GM23248 (cell line): ENCODE measurements at regions not wholly inside any gene's neighbourhood (a gene's known extent, or its start where the extent isn't known, plus 50 kb on each side); places are given as distances from the start of the nearest gene placed in this dataset.

Experiments
- DNase-seq: peaks from one replicate; pipeline ENCODE4 v3.0.0-alpha.2; 2015
- H2AFZ ChIP-seq: fragments of 200-600 bp; sonication (generic); 2 replicates; pipeline ENCODE4 v1.6.1; 2016; ENCODE audit warnings: antibody characterized with exemption
- H3F3A ChIP-seq: fragments of 200-600 bp; sonication (generic); 2 replicates; pipeline ENCODE4 v1.6.1; 2016; ENCODE audit warnings: mild to moderate bottlenecking, antibody characterized with exemption, mixed run types; ENCODE audit not compliant: insufficient read depth
- H3K27ac ChIP-seq: fragments of 200-600 bp; sonication (generic); 2 replicates; pipeline ENCODE4 v1.5.1; 2016; ENCODE audit warnings: mild to moderate bottlenecking
- H3K27me3 ChIP-seq: fragments of 200-600 bp; sonication (generic); replicated peaks from 2 replicates; pipeline ENCODE4 v1.6.1; 2016; ENCODE audit warnings: mild to moderate bottlenecking; ENCODE audit not compliant: insufficient read depth
- H3K36me3 ChIP-seq: fragments of 200-600 bp; sonication (generic); 2 replicates; pipeline ENCODE4 v1.6.1; 2016; ENCODE audit warnings: low read depth, mild to moderate bottlenecking
- H3K4me1 ChIP-seq: fragments of 200-600 bp; sonication (generic); 2 replicates; pipeline ENCODE4 v1.6.1; 2016; ENCODE audit warnings: mild to moderate bottlenecking; ENCODE audit not compliant: insufficient read depth
- H3K4me2 ChIP-seq: fragments of 200-600 bp; sonication (generic); one replicate; pipeline ENCODE4 v1.6.1; 2016; ENCODE audit warnings: mild to moderate bottlenecking; ENCODE audit not compliant: unreplicated experiment
- H3K4me3 ChIP-seq: fragments of 200-600 bp; sonication (generic); 2 replicates; pipeline ENCODE4 v1.5.1; 2016; ENCODE audit warnings: mild to moderate bottlenecking
- H3K79me2 ChIP-seq: fragments of 200-600 bp; sonication (generic); 2 replicates; pipeline ENCODE4 v1.6.1; 2016; ENCODE audit warnings: mild to moderate bottlenecking; ENCODE audit not compliant: insufficient read depth
- H3K9ac ChIP-seq: fragments of 200-600 bp; sonication (generic); 2 replicates; pipeline ENCODE4 v1.6.1; 2016; ENCODE audit warnings: mild to moderate bottlenecking
- H3K9me2 ChIP-seq: fragments of 200-600 bp; sonication (generic); 2 replicates; pipeline ENCODE4 v1.6.1; 2016; ENCODE audit warnings: mixed run types, mild to moderate bottlenecking, moderate library complexity; ENCODE audit not compliant: insufficient read depth
- H3K9me3 ChIP-seq: fragments of 200-600 bp; sonication (generic); one replicate; pipeline ENCODE4 v1.6.1; 2017; ENCODE audit warnings: low read depth
- H4K20me1 ChIP-seq: fragments of 200-600 bp; sonication (generic); 2 replicates; pipeline ENCODE4 v1.6.0; 2016; ENCODE audit not compliant: insufficient read depth
- EZH2 ChIP-seq: fragments of 200-600 bp; sonication (generic); IDR thresholded peaks from 2 replicates; pipeline ENCODE4 v1.6.1; 2018; ENCODE audit warnings: antibody characterized with exemption, mild to moderate bottlenecking; ENCODE audit not compliant: insufficient read depth, poor library complexity, severe bottlenecking
- EZH2phosphoT487 ChIP-seq: fragments of 200-600 bp; sonication (generic); IDR thresholded peaks from 2 replicates; pipeline ENCODE4 v1.6.1; 2018; ENCODE audit warnings: antibody characterized with exemption, moderate library complexity, mild to moderate bottlenecking, low read depth; ENCODE audit not compliant: insufficient read depth
- WGBS, 2 experiments: methylation state at CpG; one replicate each; pipeline ENCODE4 v1.1.6; 2015 to 2017; ENCODE audit warnings: low lambda C conversion rate in 2 of 2, low coverage in 1 of 2; ENCODE audit errors: missing lambda C conversion rate in 2 of 2; 5-methylcytosine and 5-hydroxymethylcytosine counted together
- in situ Hi-C: fragments of 300-500 bp; cut with MboI; formaldehyde crosslinking; loops from 2 replicates; pipeline ENCODE4 v1.15.0; 2020

GRCh38 chr6:150312395-150312794 is 56.4 kb upstream of the IYD start:
- H3K27ac ChIP-seq: no peak overlapping the region
- H4K20me1 ChIP-seq: no peaks in the 10 kb centered on the region
- no peaks in the 10 kb centered on the region for H3K9me2 ChIP-seq
- 61 to 63% methylated on average over 5 of the region's 5 CpGs for WGBS, 2 experiments
- H3F3A ChIP-seq: no peaks in the 10 kb centered on the region
- H3K79me2 ChIP-seq: no peaks in the 10 kb centered on the region
- no peaks in the 10 kb centered on the region for H3K27me3 ChIP-seq
- H3K4me3 ChIP-seq: no peak overlapping the region
- H2AFZ ChIP-seq: no peak overlapping the region
- no peak for DNase-seq
- no peaks in the 10 kb centered on the region for H3K36me3 ChIP-seq
- in situ Hi-C loops: no loop called here
- no peak overlapping the region for H3K9ac ChIP-seq
- H3K4me2 ChIP-seq: no peak overlapping the region
- TF ChIP-seq EZH2 (no peak), EZH2phosphoT487 (no peak)
- no peaks in the 10 kb centered on the region for H3K9me3 ChIP-seq
- H3K4me1 ChIP-seq: no peaks in the 10 kb centered on the region

- Histone ChIP-seq H2AFZ (no peak overlapping the region), H3F3A (no peaks in the 10 kb centered on the region), H3K4me3 (no peak overlapping the region), H3K27ac (no peak overlapping the region), H3K79me2 (no peaks in the 10 kb centered on the region), H3K4me1 (no peaks in the 10 kb centered on the region), H3K4me2 (no peak overlapping the region), H3K9me2 (no peaks in the 10 kb centered on the region), H4K20me1 (no peaks in the 10 kb centered on the region), H3K27me3 (no peaks in the 10 kb centered on the region), H3K9me3 (no peaks in the 10 kb centered on the region), H3K36me3 (no peaks in the 10 kb centered on the region), H3K9ac (no peak overlapping the region)
- DNase-seq: no peak
- TF ChIP-seq EZH2 (no peak), EZH2phosphoT487 (no peak)
- in situ Hi-C loops: no loop called here
- 79 to 82% methylated on average over 7 of the region's 7 CpGs for WGBS, 2 experiments
These were observed 55.8 kb upstream of the IYD start for GRCh38 chr6:150312844-150313584.

- no peaks in the 10 kb centered on the region for H3K4me1 ChIP-seq
- DNase-seq: no peak
- no peak overlapping the region for H3K4me2 ChIP-seq
- H2AFZ ChIP-seq: no peak overlapping the region
- no peak overlapping the region for H3K4me3 ChIP-seq
- H3K9me2 ChIP-seq: no peaks in the 10 kb centered on the region
- H3K9me3 ChIP-seq: no peaks in the 10 kb centered on the region
- no peak overlapping the region for H3K27ac ChIP-seq
- H4K20me1 ChIP-seq: no peaks in the 10 kb centered on the region
- in situ Hi-C loops: no loop called here
- 50 to 59% methylated on average over 2 of the region's 2 CpGs for WGBS, 2 experiments
- no peaks in the 10 kb centered on the region for H3K36me3 ChIP-seq
- H3K9ac ChIP-seq: no peak overlapping the region
- no peaks in the 10 kb centered on the region for H3K79me2 ChIP-seq
- no peaks in the 10 kb centered on the region for H3K27me3 ChIP-seq
- TF ChIP-seq EZH2 (no peak), EZH2phosphoT487 (no peak)
- no peaks in the 10 kb centered on the region for H3F3A ChIP-seq
These were observed 55.0 kb upstream of the IYD start for GRCh38 chr6:150313781-150314180.

GRCh38 chr6:150314230-150315188 is 54.3 kb upstream of the IYD start:
- no peak overlapping the region for H3K27ac ChIP-seq
- DNase-seq: no peak
- H3K27me3 ChIP-seq: no peaks in the 10 kb centered on the region
- TF ChIP-seq EZH2: no peak
- TF ChIP-seq EZH2phosphoT487: no peak
- H3F3A ChIP-seq: no peaks in the 10 kb centered on the region
- H3K9ac ChIP-seq: no peak overlapping the region
- H2AFZ ChIP-seq: no peak overlapping the region
- no peaks in the 10 kb centered on the region for H3K36me3 ChIP-seq
- no peaks in the 10 kb centered on the region for H3K79me2 ChIP-seq
- H3K9me2 ChIP-seq: no peaks in the 10 kb centered on the region
- no peaks in the 10 kb centered on the region for H4K20me1 ChIP-seq
- no peaks in the 10 kb centered on the region for H3K9me3 ChIP-seq
- no peak overlapping the region for H3K4me2 ChIP-seq
- 73 to 82% methylated on average over 5 of the region's 5 CpGs for WGBS, 2 experiments
- in situ Hi-C loops: no loop called here
- no peaks in the 10 kb centered on the region for H3K4me1 ChIP-seq
- H3K4me3 ChIP-seq: no peak overlapping the region
